ENCODE measurements at regions not wholly inside any gene's neighbourhood (a gene's known extent, or its start where the extent isn't known, plus 50 kb on each side); places are given as distances from the start of the nearest gene placed in this dataset.

- DNase-seq, result no peak
Observed at GRCh38 chr11:40062616-40063015, 1396.8 kb downstream of the LRRC4C start.

- DNase-seq, result no peak
Observed at GRCh38 chr11:40061221-40061620, 1398.2 kb downstream of the LRRC4C start.

GRCh38 chr11:40054631-40055030 lies 1404.8 kb downstream of the LRRC4C start:
- DNase-seq, result no peak

GRCh38 chr11:40045312-40045711 lies 1414.1 kb downstream of the LRRC4C start:
- no peak for DNase-seq

DNA sequence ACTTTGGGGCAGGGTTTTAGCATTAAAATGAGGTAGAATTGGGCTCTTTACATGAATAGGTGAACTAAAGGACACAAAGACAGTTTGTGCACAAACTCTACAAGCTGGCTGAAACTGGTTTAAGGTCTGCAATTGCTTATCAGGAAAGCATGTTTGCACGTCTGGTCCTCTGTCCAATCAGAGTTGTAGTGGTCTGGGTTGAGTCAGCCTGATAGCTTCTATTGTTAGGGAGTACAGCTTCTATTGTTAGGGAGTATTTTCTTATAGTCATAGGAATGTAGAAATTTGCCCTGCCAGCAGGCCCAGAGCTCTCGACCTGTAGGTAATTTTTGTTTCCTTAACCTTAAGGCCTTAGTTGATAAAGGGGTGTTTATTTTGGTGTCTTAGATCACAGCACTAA lies 1422.4 kb downstream of the LRRC4C start:
- no peak for DNase-seq

- DNase-seq, result no peak
Observed at GRCh38 chr11:40032331-40032730, 1427.1 kb downstream of the LRRC4C start.

GRCh38 chr11:40030867-40031266 lies 1428.6 kb downstream of the LRRC4C start:
- no peak for DNase-seq

DNA sequence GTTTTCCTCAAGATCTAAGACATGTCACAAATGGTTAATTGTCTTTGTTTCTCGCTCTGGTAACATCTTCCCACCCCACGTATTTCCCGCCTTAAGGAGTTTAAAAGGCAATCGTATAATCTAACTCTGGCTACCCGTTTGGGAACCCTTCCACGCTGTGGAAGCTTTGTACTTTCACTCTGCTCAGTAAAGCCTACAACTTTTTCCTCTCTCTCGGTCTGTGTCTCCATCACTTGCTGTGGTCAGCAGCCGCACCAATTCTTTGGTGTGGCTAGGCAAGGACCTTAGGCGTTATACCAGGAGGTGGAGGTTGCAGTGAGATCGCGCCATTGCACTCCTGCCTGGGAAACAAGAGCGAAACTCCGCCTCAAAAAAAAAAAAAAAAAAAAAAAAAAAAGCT lies 1430.1 kb downstream of the LRRC4C start:
- DNase-seq, result no peak

GRCh38 chr11:40027720-40028119 lies 1431.7 kb downstream of the LRRC4C start:
- DNase-seq, result no peak

DNA sequence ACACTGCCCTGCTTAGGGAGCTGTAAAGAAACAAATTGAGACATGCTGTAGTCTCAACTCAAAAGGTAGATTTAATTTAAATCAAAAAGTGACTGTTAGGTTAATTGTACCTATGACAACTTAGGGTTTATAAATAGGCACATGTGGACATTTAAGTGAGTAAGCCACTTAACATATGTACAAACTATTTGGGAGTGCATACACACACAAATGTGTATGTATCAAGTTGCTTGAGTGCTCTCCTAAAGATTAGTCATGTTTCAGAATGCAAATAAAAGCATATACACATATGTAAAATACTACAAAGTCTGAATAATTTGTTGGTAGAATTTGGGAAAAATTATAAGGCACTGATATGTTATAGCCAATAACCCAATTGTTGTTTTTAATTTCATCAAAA lies 1435.7 kb downstream of the LRRC4C start:
- no peak for DNase-seq

DNA sequence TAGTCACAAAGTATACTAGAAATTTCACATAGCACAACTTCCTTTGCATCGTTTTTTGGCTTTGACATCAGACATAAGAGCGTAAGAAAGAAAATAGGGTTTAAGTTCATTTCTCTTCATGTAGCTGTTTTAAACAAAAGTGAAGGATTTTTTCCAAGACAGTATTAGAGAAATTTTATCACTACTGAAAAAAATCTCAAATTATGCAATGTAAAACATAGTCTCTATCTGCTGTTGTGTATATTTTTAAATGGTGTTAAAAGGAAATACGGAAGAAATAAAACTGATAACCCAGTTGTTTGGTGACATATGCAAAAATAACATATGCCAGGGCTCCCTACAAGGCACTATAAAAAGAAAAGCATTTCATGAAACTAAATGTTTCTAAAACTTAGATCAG lies 1449.4 kb downstream of the LRRC4C start:
- no peak for DNase-seq

- no peak for DNase-seq
Observed at GRCh38 chr11:39992551-39992950, 1466.9 kb downstream of the LRRC4C start.

DNA sequence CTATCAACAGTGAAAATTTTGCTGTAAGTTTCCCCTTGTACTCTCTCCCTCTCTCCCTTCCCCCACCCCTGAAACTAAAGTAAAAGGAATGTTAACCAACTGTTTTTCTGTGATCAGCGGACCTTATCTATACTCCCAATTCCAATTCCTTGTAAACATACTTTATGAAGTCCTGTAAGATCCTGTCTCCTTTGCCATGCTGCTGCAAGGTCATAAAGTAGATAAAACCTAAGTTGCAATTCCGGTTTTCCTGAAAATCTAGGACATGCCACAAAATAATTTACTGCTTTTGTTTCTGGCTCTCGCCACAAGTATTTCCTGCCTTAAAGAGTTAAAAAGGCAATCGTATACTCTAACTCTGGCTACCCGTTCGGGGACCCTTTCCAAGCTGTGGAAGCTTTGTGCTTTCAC lies 1469.0 kb downstream of the LRRC4C start:
- no peak for DNase-seq

DNA sequence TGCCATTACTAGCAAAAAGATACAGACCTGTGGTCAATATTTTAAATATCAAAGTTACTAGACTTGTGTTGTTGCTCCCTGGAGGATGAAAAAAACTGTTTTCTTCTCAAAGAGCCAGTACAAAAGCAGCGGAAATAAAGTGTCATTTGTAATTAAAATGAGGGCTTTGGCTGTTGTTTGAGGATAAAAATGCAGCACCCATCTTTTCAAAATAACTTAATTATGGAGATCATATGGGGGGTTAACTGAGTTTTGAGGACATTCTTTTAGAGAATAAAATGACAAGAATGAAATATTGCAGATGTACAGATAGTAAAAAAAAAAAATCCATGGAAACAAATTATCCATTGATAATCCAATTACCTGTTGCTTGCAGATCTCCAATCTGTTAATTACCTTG lies 1484.4 kb downstream of the LRRC4C start:
- no peak for DNase-seq

DNA sequence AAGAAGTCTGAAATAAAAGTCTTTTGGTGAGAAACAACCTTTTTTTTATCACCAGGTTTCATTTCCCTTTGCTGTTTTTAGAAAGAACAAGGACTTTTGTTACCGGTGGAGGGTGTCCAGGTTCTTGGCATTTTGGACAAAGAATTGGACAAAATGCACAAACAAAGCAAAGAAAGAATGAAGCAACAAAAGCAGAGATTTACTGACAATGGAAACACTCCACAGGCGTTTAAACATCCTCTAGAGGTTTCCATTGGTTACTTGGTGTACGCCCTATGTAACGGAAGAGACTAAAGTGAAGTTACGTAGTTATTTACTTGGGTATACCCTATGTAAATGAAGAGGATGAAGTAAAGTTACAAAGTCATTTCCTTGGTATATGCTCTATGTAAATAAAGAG lies 1487.0 kb downstream of the LRRC4C start:
- no peak for DNase-seq

DNA sequence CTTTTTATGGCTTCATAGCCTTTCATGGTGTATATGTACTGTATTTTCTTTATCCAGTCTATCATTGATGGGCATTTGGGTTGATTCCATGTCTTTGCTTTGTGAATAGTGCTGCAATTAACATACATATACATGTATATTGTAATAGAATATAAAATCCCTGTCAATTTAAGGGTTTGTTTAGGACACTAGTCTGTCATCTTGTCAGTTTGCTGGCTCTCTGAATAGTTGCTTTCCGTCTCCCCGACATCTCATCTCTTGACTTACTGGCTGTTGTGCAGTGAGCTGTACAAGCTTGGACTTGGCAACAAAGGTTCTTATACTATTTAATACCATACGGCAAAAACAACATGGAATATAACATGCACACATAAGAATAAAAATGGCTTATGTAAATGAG lies 1487.5 kb downstream of the LRRC4C start:
- no peak for DNase-seq

DNA sequence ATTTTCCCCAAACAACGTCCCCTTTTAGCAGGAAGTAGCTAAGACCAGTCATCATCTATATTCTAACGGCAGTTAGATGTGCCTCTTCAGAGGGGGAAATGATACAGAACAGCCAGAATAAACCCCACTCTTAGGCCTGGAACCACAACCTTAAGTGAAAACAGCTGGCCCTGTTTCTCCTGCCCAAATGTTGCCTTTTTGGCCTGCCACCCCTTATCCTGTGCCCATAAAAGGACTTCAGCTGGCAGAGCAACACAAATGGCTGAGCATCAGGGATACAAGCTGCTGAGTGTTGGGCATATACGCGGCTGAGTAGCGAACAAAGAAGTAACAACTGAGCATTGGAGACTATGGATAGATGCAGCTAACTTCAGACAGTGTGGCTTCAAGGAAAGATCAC lies 1491.4 kb downstream of the LRRC4C start:
- DNase-seq, result no peak

DNA sequence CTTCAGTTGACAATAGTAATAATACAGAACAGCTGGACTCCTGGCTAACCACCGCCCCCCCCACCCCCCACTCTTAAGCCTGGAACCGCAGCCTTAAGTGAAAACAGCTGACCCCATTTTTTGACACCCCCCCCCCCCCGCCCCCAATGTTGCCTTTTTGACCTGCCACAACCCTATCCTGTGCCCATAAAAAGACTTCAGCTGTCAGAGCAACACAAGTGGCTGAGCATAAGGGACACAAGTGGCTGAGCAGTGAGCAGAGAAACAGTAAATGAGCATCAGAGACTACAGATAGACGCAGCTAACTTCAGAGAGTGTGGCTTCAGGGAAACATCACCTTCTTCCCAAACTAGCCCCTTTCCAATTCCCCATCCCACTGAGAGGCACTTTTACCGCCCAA lies 1493.8 kb downstream of the LRRC4C start:
- no peak for DNase-seq

- DNase-seq, result no peak
Observed at GRCh38 chr11:39960206-39960605, 1499.2 kb downstream of the LRRC4C start.

DNA sequence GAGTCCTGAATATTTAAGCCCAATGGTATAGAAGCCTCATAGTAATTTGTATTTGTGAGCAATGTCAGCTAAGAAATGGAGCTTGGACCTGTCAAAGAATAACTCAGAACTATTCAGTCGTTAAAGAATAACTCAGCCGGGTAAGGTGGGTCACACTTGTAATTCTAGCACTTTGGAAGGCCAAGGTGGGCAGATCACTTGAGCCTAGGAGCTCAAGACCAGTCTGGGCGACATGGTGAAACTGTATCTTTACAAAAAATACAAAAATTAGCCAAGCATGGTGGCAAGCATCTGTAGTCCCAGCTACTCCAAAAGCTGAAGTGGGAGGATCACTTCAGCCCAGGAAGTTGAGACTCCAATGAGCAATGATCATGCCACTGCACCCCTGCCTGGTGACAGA lies 1526.5 kb downstream of the LRRC4C start:
- DNase-seq, result no peak

DNA sequence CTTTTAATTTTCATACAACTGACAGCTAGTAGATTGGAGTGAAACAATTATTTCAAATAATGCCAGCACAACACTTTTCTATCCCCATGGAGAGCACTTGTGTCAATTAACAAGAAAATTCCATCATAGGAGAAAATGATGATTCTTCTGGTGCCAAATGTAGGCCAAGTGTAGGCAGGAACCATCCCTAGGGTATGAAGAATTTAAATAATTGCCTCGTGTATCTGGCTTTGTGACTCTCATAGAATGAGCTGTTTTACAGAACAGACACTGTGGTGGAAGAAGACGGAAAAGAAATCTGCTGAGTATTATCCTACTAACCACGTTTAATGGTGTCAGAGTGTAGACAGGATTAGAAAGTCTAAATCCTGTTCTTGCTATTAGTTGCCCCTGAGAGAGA lies 1542.2 kb downstream of the LRRC4C start:
- DNase-seq, result no peak

DNA sequence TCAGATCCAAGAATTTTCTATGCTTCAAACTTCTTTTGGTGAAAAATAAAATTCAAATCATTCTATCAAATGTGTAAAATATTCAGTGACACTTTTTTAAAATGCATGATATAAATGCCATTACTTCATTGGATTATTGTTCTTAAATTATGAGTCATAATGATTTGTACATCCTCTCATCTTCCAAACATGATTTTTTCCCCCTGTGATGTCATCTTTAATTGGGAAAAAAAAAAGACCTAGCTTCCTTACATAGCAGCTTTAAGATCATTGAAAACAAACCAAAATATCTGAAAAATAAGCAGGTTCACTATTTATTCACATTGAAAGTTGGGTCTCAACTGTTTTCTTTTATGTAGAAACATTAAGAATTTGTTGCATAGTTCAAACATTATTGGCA lies 1549.4 kb downstream of the LRRC4C start:
- no peak for DNase-seq

DNA sequence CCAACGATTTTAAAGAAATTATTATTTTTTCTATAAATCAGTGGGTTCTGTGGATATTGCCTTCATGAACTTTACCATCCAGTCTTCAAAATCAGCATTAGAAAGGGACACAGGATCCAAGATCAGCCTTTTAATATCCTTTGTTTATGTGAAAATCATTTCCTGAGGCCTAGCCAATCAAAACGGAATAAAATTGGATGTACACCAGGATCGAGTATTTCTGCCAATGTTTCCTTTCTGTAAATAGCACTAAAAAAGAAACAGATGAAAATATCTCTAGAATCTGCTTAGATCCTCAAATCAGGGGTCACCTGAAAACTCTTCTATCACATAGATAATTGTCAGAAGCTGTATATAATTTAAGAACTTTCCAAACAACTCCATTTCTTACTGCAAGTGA lies 1598.5 kb downstream of the LRRC4C start:
- DNase-seq, result no peak

DNA sequence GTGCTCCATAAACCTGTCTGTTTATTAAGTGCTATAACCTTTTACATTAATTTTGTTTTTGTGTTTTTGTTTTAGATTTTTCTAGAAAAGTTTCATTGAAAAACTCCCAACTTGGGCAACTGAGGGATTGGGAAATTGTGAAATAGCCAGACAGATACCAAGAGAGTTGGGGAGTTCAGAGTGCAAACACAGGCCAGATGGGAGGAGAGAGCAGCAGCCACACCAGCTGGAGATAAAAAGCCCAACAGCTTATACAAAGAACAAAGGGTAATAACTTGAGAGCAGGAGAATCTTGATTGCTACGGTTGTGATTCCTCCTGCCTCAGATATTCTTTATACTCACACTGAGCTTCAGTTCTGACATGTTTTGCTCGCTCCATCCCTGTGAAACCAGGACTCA lies 1642.2 kb downstream of the LRRC4C start:
- DNase-seq, result no peak

DNA sequence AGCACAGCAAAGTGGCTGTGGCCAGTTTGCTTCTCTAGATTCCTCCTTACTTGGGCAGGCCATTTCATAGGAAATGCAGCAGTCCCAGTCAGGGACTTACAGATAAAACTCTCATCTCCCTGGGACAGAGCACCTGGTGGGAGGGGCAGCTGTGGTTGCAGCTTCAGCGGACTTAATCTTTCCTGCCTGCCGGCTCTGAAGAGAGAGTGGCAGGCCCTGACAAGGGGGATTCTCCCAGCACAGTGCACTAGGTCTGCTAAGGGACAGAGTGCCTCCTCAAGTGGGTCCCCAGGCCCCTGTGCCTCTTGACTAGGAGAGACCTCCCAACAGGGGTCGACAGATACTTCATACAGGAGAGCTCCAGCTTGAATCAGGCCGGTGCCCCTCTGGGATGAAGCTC lies 1649.1 kb downstream of the LRRC4C start:
- no peak for DNase-seq

GRCh38 chr11:39809833-39810232 lies 1649.6 kb downstream of the LRRC4C start:
- DNase-seq, result no peak
